ENCODE measurements at regions not wholly inside any gene's neighbourhood (a gene's known extent, or its start where the extent isn't known, plus 50 kb on each side); places are given as distances from the start of the nearest gene placed in this dataset.

GRCh38 chr21:27061770-27062169 lies 94.9 kb upstream of the ADAMTS5 start:
- ChIA-PET POLR2A (no interaction called here), CTCF (no interaction called here)
- Mint-ChIP-seq H3K27me3 (ENCODE audit: low read depth) (no peaks in the 10 kb centered on the region), H3K9me3 (peaks cover 32% of the 10 kb centered on the region), H3K4me3 (no peak overlapping the region), H3K27ac (no peak overlapping the region), H3K4me1 (no peaks in the 10 kb centered on the region), H3K36me3 (peaks cover 3% of the 10 kb centered on the region)
- no peak for ATAC-seq
- DNase-seq (ENCODE audit: low spot score): no peak
- TF ChIP-seq ARID4B (CRISPR knock-in tag; IDR thresholded peaks at IDR 0.05; ENCODE audit: borderline replicate concordance): no peak
- TF ChIP-seq ZSCAN18 (CRISPR knock-in tag; IDR thresholded peaks at IDR 0.05): no peak
- TF ChIP-seq ZNF425 (CRISPR knock-in tag; conservative IDR thresholded peaks at IDR 0.05): no peak
- no peak for TF ChIP-seq CBFB (CRISPR knock-in tag; IDR thresholded peaks at IDR 0.05; ENCODE audit: low read depth)
- no peak for TF ChIP-seq ZBTB21 (CRISPR knock-in tag; IDR thresholded peaks at IDR 0.05; ENCODE audit: borderline replicate concordance)
- no peak for TF ChIP-seq ZBTB43 (CRISPR knock-in tag; IDR thresholded peaks at IDR 0.05)
- no peak for TF ChIP-seq ZNF317 (CRISPR knock-in tag; IDR thresholded peaks at IDR 0.05; ENCODE audit: borderline replicate concordance, low read depth)

GRCh38 chr21:27060190-27060589 lies 93.3 kb upstream of the ADAMTS5 start:
- no peaks in the 10 kb centered on the region for H3K4me1 Mint-ChIP-seq
- no peak overlapping the region for H3K4me3 Mint-ChIP-seq
- peaks cover 3% of the 10 kb centered on the region for H3K36me3 Mint-ChIP-seq
- no peaks in the 10 kb centered on the region for H3K27me3 Mint-ChIP-seq (ENCODE audit: low read depth)
- peaks cover 41% of the 10 kb centered on the region for H3K9me3 Mint-ChIP-seq
- ChIA-PET POLR2A (no interaction called here), CTCF (no interaction called here)
- TF ChIP-seq ATF2 (CRISPR knock-in tag; IDR thresholded peaks at IDR 0.05; ENCODE audit: borderline replicate concordance, low read depth): no peak
- TF ChIP-seq FOXP1 (CRISPR knock-in tag; IDR thresholded peaks at IDR 0.05; ENCODE audit: borderline replicate concordance): no peak
- no peak for TF ChIP-seq ZNF423 (CRISPR knock-in tag; IDR thresholded peaks at IDR 0.05)
- DNase-seq (ENCODE audit: low spot score): no peak
- no peak for ATAC-seq
- no peak overlapping the region for H3K27ac Mint-ChIP-seq
